ENCODE measurements at regions not wholly inside any gene's neighbourhood (a gene's known extent, or its start where the extent isn't known, plus 50 kb on each side); places are given as distances from the start of the nearest gene placed in this dataset.

GRCh38 chrX:25213611-25214010 lies 197.8 kb upstream of the ARX start:
- H3K4me2 ChIP-seq (ENCODE audit: low read length): no peak overlapping the region
- H3K9me3 ChIP-seq (replicated peaks; ENCODE audit: low read length): no peaks in the 10 kb centered on the region
- H3K27me3 ChIP-seq (ENCODE audit: control insufficient read depth, insufficient read depth, low read length): no peaks in the 10 kb centered on the region
- no peaks in the 10 kb centered on the region for H3K4me1 ChIP-seq (ENCODE audit: control insufficient read depth, insufficient read depth, low read length)
- no peak overlapping the region for H3K9ac ChIP-seq (ENCODE audit: low read depth, low read length)
- H3K36me3 ChIP-seq (ENCODE audit: insufficient read depth, low read length): no peaks in the 10 kb centered on the region
- no peak overlapping the region for H3K4me3 ChIP-seq (ENCODE audit: low read length)

GRCh38 chrX:25207803-25208475 lies 192.2 kb upstream of the ARX start:
- H3K4me2 ChIP-seq (ENCODE audit: low read length): no peak overlapping the region
- H3K4me3 ChIP-seq (ENCODE audit: low read length): no peak overlapping the region
- no peaks in the 10 kb centered on the region for H3K4me1 ChIP-seq (ENCODE audit: control insufficient read depth, insufficient read depth, low read length)

GRCh38 chrX:25206778-25207177 lies 191.0 kb upstream of the ARX start:
- H3K4me3 ChIP-seq (ENCODE audit: low read length): no peak overlapping the region
- H3K9ac ChIP-seq (ENCODE audit: low read depth, low read length): no peak overlapping the region
- H3K9me3 ChIP-seq (replicated peaks; ENCODE audit: low read length): no peaks in the 10 kb centered on the region
- H3K4me2 ChIP-seq (ENCODE audit: low read length): no peak overlapping the region
- H3K36me3 ChIP-seq (ENCODE audit: insufficient read depth, low read length): no peaks in the 10 kb centered on the region
- H3K27me3 ChIP-seq (ENCODE audit: control insufficient read depth, insufficient read depth, low read length): no peaks in the 10 kb centered on the region
- no peaks in the 10 kb centered on the region for H3K4me1 ChIP-seq (ENCODE audit: control insufficient read depth, insufficient read depth, low read length)

More at GRCh38 chrX:25207803-25208475, 192.2 kb upstream of the ARX start:
- Histone ChIP-seq H3K36me3 (ENCODE audit: insufficient read depth, low read length) (no peaks in the 10 kb centered on the region), H3K9ac (ENCODE audit: low read depth, low read length) (no peak overlapping the region), H3K9me3 (replicated peaks; ENCODE audit: low read length) (no peaks in the 10 kb centered on the region), H3K27me3 (ENCODE audit: control insufficient read depth, insufficient read depth, low read length) (no peaks in the 10 kb centered on the region)

- Histone ChIP-seq H3K9ac (ENCODE audit: low read depth, low read length) (no peak overlapping the region), H3K9me3 (replicated peaks; ENCODE audit: low read length) (no peaks in the 10 kb centered on the region), H3K36me3 (ENCODE audit: insufficient read depth, low read length) (no peaks in the 10 kb centered on the region), H3K27me3 (ENCODE audit: control insufficient read depth, insufficient read depth, low read length) (no peaks in the 10 kb centered on the region), H3K4me3 (ENCODE audit: low read length) (no peak overlapping the region), H3K4me1 (ENCODE audit: control insufficient read depth, insufficient read depth, low read length) (no peaks in the 10 kb centered on the region), H3K4me2 (ENCODE audit: low read length) (no peak overlapping the region)
Measured at GRCh38 chrX:25204182-25204581, 188.4 kb upstream of the ARX start.

- Histone ChIP-seq H3K4me3 (ENCODE audit: low read length) (no peak overlapping the region), H3K36me3 (ENCODE audit: insufficient read depth, low read length) (no peaks in the 10 kb centered on the region), H3K9me3 (replicated peaks; ENCODE audit: low read length) (no peaks in the 10 kb centered on the region), H3K4me1 (ENCODE audit: control insufficient read depth, insufficient read depth, low read length) (no peaks in the 10 kb centered on the region), H3K4me2 (ENCODE audit: low read length) (no peak overlapping the region), H3K27me3 (ENCODE audit: control insufficient read depth, insufficient read depth, low read length) (no peaks in the 10 kb centered on the region), H3K9ac (ENCODE audit: low read depth, low read length) (no peak overlapping the region)
Measured at GRCh38 chrX:25202827-25203226, 187.1 kb upstream of the ARX start.

- Histone ChIP-seq H3K4me2 (ENCODE audit: low read length) (no peak overlapping the region), H3K9me3 (replicated peaks; ENCODE audit: low read length) (no peaks in the 10 kb centered on the region), H3K4me3 (ENCODE audit: low read length) (no peak overlapping the region), H3K9ac (ENCODE audit: low read depth, low read length) (no peak overlapping the region), H3K36me3 (ENCODE audit: insufficient read depth, low read length) (no peaks in the 10 kb centered on the region), H3K4me1 (ENCODE audit: control insufficient read depth, insufficient read depth, low read length) (no peaks in the 10 kb centered on the region), H3K27me3 (ENCODE audit: control insufficient read depth, insufficient read depth, low read length) (no peaks in the 10 kb centered on the region)
Measured at GRCh38 chrX:25198891-25199290, 183.1 kb upstream of the ARX start.

- Histone ChIP-seq H3K27me3 (ENCODE audit: control insufficient read depth, insufficient read depth, low read length) (no peaks in the 10 kb centered on the region), H3K9ac (ENCODE audit: low read depth, low read length) (no peak overlapping the region)
Measured at GRCh38 chrX:25198253-25198652, 182.5 kb upstream of the ARX start.

GRCh38 chrX:25196221-25196620 lies 180.5 kb upstream of the ARX start:
- no peak overlapping the region for H3K9ac ChIP-seq (ENCODE audit: low read depth, low read length)
- no peak overlapping the region for H3K4me2 ChIP-seq (ENCODE audit: low read length)
- no peaks in the 10 kb centered on the region for H3K4me1 ChIP-seq (ENCODE audit: control insufficient read depth, insufficient read depth, low read length)
- H3K9me3 ChIP-seq (replicated peaks; ENCODE audit: low read length): no peaks in the 10 kb centered on the region
- H3K36me3 ChIP-seq (ENCODE audit: insufficient read depth, low read length): no peaks in the 10 kb centered on the region
- H3K27me3 ChIP-seq (ENCODE audit: control insufficient read depth, insufficient read depth, low read length): no peaks in the 10 kb centered on the region
- no peak overlapping the region for H3K4me3 ChIP-seq (ENCODE audit: low read length)

More at GRCh38 chrX:25198253-25198652, 182.5 kb upstream of the ARX start:
- H3K4me3 ChIP-seq (ENCODE audit: low read length): no peak overlapping the region
- no peaks in the 10 kb centered on the region for H3K4me1 ChIP-seq (ENCODE audit: control insufficient read depth, insufficient read depth, low read length)
- H3K4me2 ChIP-seq (ENCODE audit: low read length): no peak overlapping the region
- no peaks in the 10 kb centered on the region for H3K36me3 ChIP-seq (ENCODE audit: insufficient read depth, low read length)
- no peaks in the 10 kb centered on the region for H3K9me3 ChIP-seq (replicated peaks; ENCODE audit: low read length)

- Histone ChIP-seq H3K4me3 (ENCODE audit: low read length) (no peak overlapping the region), H3K27me3 (ENCODE audit: control insufficient read depth, insufficient read depth, low read length) (no peaks in the 10 kb centered on the region), H3K36me3 (ENCODE audit: insufficient read depth, low read length) (no peaks in the 10 kb centered on the region), H3K4me2 (ENCODE audit: low read length) (no peak overlapping the region), H3K9me3 (replicated peaks; ENCODE audit: low read length) (no peaks in the 10 kb centered on the region), H3K9ac (ENCODE audit: low read depth, low read length) (no peak overlapping the region), H3K4me1 (ENCODE audit: control insufficient read depth, insufficient read depth, low read length) (no peaks in the 10 kb centered on the region)
Measured at GRCh38 chrX:25191403-25191802, 175.6 kb upstream of the ARX start.

- H3K9ac ChIP-seq (ENCODE audit: low read depth, low read length): no peak overlapping the region
- H3K27me3 ChIP-seq (ENCODE audit: control insufficient read depth, insufficient read depth, low read length): no peaks in the 10 kb centered on the region
Measured at GRCh38 chrX:25181775-25182174, 166.0 kb upstream of the ARX start.

GRCh38 chrX:25180242-25180641 lies 164.5 kb upstream of the ARX start:
- Histone ChIP-seq H3K27me3 (ENCODE audit: control insufficient read depth, insufficient read depth, low read length) (no peaks in the 10 kb centered on the region), H3K9me3 (replicated peaks; ENCODE audit: low read length) (no peaks in the 10 kb centered on the region), H3K9ac (ENCODE audit: low read depth, low read length) (no peak overlapping the region), H3K4me3 (ENCODE audit: low read length) (no peak overlapping the region), H3K4me2 (ENCODE audit: low read length) (no peak overlapping the region), H3K4me1 (ENCODE audit: control insufficient read depth, insufficient read depth, low read length) (no peaks in the 10 kb centered on the region), H3K36me3 (ENCODE audit: insufficient read depth, low read length) (no peaks in the 10 kb centered on the region)

More at GRCh38 chrX:25181775-25182174, 166.0 kb upstream of the ARX start:
- H3K4me2 ChIP-seq (ENCODE audit: low read length): no peak overlapping the region
- H3K4me1 ChIP-seq (ENCODE audit: control insufficient read depth, insufficient read depth, low read length): no peaks in the 10 kb centered on the region
- H3K4me3 ChIP-seq (ENCODE audit: low read length): no peak overlapping the region
- H3K36me3 ChIP-seq (ENCODE audit: insufficient read depth, low read length): no peaks in the 10 kb centered on the region
- H3K9me3 ChIP-seq (replicated peaks; ENCODE audit: low read length): no peaks in the 10 kb centered on the region

GRCh38 chrX:25178555-25178954 lies 162.8 kb upstream of the ARX start:
- no peak overlapping the region for H3K4me3 ChIP-seq (ENCODE audit: low read length)
- H3K9ac ChIP-seq (ENCODE audit: low read depth, low read length): no peak overlapping the region

More at GRCh38 chrX:25178555-25178954, 162.8 kb upstream of the ARX start:
- no peaks in the 10 kb centered on the region for H3K27me3 ChIP-seq (ENCODE audit: control insufficient read depth, insufficient read depth, low read length)
- H3K36me3 ChIP-seq (ENCODE audit: insufficient read depth, low read length): no peaks in the 10 kb centered on the region
- no peaks in the 10 kb centered on the region for H3K9me3 ChIP-seq (replicated peaks; ENCODE audit: low read length)
- no peak overlapping the region for H3K4me2 ChIP-seq (ENCODE audit: low read length)
- H3K4me1 ChIP-seq (ENCODE audit: control insufficient read depth, insufficient read depth, low read length): no peaks in the 10 kb centered on the region

Measured in skeletal muscle satellite cell (primary cell).